ENCODE measurements at regions not wholly inside any gene's neighbourhood (a gene's known extent, or its start where the extent isn't known, plus 50 kb on each side); places are given as distances from the start of the nearest gene placed in this dataset.

DNA sequence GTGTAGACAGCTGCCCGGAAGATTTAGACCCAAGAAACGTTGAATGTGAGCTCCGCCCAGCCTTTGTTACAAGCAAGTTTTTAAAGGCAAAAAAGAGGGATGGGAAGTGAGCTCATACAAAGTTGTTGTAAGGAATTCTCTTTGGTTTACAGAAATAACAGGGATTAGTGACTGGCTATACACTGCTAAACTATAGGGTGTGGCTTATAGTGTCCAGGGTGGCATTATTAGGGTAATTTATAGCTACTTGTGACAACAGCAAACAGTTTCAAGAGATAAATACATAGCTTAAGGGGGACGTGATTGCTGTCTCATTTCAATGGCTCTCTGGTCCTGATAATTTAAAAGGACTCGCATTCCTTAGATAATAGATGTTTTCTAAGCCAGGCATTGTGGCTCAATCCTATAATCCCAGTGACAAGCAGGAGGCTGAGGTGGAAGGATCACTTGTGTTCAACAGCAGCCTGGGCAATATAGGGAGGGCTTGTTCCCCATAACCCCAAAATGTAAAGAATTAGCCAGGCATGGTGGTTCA lies 66.5 kb upstream of the TGIF1 start:
- Mint-ChIP-seq H3K27me3 (ENCODE audit: low read depth in 3 of 3) (peaks cover 0 to 3% (median 2%) of the 10 kb centered on the region in 3 donors), H3K4me3 (no peak overlapping the region), H3K9me3 (no peaks in the 10 kb centered on the region), H3K27ac (no peak overlapping the region), H3K36me3 (no peaks in the 10 kb centered on the region), H3K4me1 (no peaks in the 10 kb centered on the region)
- DNase-seq, result no peak

DNA sequence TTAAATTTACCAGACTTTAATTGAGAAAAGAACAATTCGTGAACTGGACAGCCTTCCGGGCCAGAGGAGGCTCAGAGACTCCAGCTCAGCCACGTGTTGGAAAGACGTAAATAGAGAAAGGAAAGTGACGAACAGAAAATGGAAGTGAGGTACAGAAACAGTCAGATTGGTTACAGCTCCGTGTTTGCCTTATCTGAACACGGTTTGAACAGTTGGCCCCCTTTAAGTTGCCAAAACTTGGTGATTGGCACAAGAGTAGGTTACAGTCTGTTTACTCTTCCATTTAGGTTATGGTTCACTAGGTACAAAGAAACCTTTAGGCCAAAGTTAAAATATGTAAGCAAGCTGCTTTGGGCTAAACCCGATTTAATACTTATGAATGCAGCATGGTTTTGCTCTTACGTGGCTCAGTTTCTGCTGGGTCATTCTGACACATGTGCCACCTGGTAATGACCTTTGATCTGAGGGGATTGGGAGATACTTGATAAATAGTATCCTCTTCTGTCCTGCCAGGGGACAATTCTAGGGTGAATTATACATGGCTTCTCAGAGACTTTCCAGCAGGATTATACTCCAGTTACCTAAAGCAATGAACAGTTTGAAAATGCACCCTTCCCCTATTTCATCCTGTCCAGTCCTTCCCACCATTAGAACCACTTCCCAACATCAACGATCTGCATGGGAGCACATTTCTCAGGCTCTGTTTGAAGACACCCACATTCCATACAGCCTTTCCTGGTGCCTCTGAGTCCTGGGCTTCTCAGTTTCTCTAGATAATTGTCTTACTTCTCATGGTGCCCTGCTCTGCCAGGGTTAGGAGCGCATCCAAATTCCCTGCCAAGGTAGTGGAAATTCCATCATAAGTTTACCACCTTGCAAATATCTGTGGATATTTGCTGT lies 65.1 kb upstream of the TGIF1 start:
- peaks cover 0 to 2% (median 0%) of the 10 kb centered on the region in 3 donors for H3K27me3 Mint-ChIP-seq (ENCODE audit: low read depth in 3 of 3)
- no peaks in the 10 kb centered on the region for H3K36me3 Mint-ChIP-seq
- H3K4me3 Mint-ChIP-seq, result peak overlapping the region in 1 of 5 donors; percentile 22
- H3K4me1 Mint-ChIP-seq, result no peaks in the 10 kb centered on the region
- no peak overlapping the region for H3K27ac Mint-ChIP-seq
- DNase-seq, result no peak
- no peaks in the 10 kb centered on the region for H3K9me3 Mint-ChIP-seq

DNA sequence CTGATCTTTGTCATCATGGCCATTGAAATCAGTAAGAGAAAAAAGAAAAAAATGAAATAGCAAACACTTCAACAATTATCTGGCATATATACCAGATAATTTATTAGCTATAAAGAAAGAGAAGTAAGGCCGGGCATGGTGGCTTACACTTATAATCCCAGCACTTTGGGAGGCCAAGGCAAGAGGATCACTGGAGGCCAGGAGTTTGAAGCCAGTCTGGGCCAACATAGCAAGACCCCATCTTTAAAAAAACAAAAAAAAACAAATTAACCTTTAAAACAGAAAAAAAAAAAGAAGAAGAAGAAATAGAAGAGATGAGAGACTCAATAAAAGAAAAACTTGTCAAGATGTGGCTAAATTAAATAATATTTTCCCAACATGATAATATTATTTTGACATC lies 61.6 kb upstream of the TGIF1 start:
- peaks cover 2 to 6% (median 3%) of the 10 kb centered on the region in 3 donors for H3K27me3 Mint-ChIP-seq (ENCODE audit: low read depth in 3 of 3)
- no peak for DNase-seq
- peaks cover 0 to 7% (median under 1%) of the 10 kb centered on the region in 6 donors for H3K9me3 Mint-ChIP-seq
- no peaks in the 10 kb centered on the region for H3K36me3 Mint-ChIP-seq
- no peaks in the 10 kb centered on the region for H3K4me1 Mint-ChIP-seq
- no peak overlapping the region for H3K27ac Mint-ChIP-seq
- H3K4me3 Mint-ChIP-seq, result no peak overlapping the region

- no peak for DNase-seq
- Mint-ChIP-seq H3K27ac (no peak overlapping the region), H3K9me3 (peaks cover 0 to 7% (median under 1%) of the 10 kb centered on the region in 6 donors), H3K4me1 (no peaks in the 10 kb centered on the region), H3K36me3 (no peaks in the 10 kb centered on the region), H3K4me3 (no peak overlapping the region), H3K27me3 (ENCODE audit: low read depth in 3 of 3) (peaks cover 2 to 4% (median 3%) of the 10 kb centered on the region in 3 donors)
Measured at GRCh38 chr18:3388980-3389379, 61.0 kb upstream of the TGIF1 start.

GRCh38 chr18:3389977-3390376 lies 60.0 kb upstream of the TGIF1 start:
- Mint-ChIP-seq H3K4me1 (no peaks in the 10 kb centered on the region), H3K27me3 (ENCODE audit: low read depth in 3 of 3) (peaks cover 2 to 8% (median 3%) of the 10 kb centered on the region in 3 donors), H3K27ac (no peak overlapping the region), H3K4me3 (no peak overlapping the region), H3K36me3 (no peaks in the 10 kb centered on the region), H3K9me3 (peaks cover 0 to 7% (median under 1%) of the 10 kb centered on the region in 6 donors)
- no peak for DNase-seq

DNA sequence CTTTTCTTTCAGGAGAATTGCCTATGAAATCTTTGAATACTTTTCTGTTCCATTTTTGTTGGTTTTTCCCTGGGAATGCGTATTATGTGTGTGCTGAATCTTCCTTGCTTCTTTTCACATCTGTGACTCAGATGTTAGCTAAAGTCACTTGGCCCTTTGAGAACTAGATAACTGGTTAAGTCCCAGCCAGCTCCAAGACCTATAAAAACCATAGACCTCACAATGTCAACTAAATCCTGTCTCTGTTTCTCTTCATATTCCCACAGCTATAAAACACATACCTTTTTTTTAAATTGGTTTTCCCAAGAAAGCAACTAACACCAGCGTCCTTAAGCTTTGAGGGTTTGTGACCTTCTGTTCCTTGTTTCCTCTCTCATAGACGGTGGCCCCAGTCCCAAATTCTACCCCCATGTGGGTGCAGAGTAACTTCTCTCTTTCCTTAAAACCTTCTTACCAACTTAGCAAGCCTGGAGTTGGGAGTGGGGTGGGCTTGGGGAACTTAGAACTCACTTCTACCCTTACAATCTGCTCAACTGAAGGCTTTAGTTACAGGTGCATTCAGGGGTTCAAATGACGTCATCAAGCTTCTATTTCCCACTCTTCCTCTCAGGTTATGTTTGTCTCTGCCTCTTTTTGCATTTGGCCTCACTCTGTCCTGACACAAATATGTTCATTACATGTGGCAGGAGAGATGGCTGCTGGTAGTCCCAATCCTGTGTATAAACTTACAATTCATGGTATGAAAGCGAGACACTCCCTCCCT lies 58.1 kb upstream of the TGIF1 start:
- H3K27ac Mint-ChIP-seq, result no peak overlapping the region
- H3K27me3 Mint-ChIP-seq (ENCODE audit: low read depth in 3 of 3), result peaks cover 3 to 9% (median 4%) of the 10 kb centered on the region in 3 donors
- DNase-seq, result no peak
- peaks cover 0 to 7% (median under 1%) of the 10 kb centered on the region in 6 donors for H3K9me3 Mint-ChIP-seq
- H3K4me3 Mint-ChIP-seq, result no peak overlapping the region
- no peaks in the 10 kb centered on the region for H3K36me3 Mint-ChIP-seq
- no peaks in the 10 kb centered on the region for H3K4me1 Mint-ChIP-seq

- H3K4me3 Mint-ChIP-seq, result no peak overlapping the region
- H3K9me3 Mint-ChIP-seq, result peaks cover 0 to 7% (median under 1%) of the 10 kb centered on the region in 6 donors
- H3K27me3 Mint-ChIP-seq (ENCODE audit: low read depth in 3 of 3), result peaks cover 3 to 9% (median 4%) of the 10 kb centered on the region in 3 donors
- H3K36me3 Mint-ChIP-seq, result no peaks in the 10 kb centered on the region
- H3K27ac Mint-ChIP-seq, result no peak overlapping the region
- no peaks in the 10 kb centered on the region for H3K4me1 Mint-ChIP-seq
- DNase-seq, result no peak
Measured at GRCh38 chr18:3392467-3392855, 57.5 kb upstream of the TGIF1 start.

DNA sequence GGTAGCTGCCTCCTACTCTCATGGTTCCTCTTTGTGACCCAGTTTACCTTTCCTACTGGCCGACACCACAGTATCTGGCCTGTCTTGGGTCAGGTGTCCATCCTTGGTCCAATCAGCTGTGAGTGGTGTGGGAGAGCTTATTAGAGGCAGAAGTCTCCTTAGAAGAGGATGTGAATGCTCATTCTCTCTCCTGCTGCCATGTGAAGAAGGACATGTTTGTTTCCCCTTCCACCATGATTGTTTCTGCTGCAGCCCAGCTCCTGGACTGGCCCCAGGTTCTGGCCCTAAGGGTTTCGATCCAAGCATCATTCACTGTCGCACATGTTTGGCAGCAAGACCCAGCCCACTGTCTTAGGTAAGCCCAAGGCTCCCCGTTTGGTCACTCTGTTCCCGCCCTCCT lies 55.3 kb upstream of the TGIF1 start:
- Mint-ChIP-seq H3K27ac (peak overlapping the region in 1 of 6 donors; percentile 8), H3K36me3 (no peaks in the 10 kb centered on the region), H3K4me1 (no peaks in the 10 kb centered on the region), H3K27me3 (ENCODE audit: low read depth in 3 of 3) (peaks cover 3 to 9% (median 4%) of the 10 kb centered on the region in 3 donors), H3K4me3 (no peak overlapping the region), H3K9me3 (peaks cover 0 to 7% (median under 1%) of the 10 kb centered on the region in 6 donors)
- DNase-seq, result no peak

DNA sequence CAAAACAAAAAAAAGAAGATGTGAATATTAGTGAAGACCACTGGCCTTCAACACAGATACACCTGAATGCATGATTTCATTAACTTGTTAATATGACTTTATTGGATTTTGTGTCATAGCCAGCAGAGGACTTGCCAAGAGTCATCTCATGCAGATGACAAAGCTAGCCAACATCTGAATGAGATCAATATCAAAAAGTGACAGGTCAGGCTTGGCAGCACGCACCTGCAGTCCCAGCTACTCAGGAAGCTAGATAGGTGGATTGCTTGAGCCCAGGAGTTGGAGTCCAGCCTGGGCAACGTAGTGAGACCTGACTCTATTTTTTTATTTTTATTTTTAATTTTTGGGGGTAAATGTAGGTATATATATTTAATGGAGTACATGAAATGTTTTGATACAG lies 54.5 kb upstream of the TGIF1 start:
- peaks cover 0 to 4% (median 2%) of the 10 kb centered on the region in 6 donors for H3K9me3 Mint-ChIP-seq
- no peaks in the 10 kb centered on the region for H3K4me1 Mint-ChIP-seq
- peak overlapping the region in 1 of 6 donors; percentile 43 for H3K27ac Mint-ChIP-seq
- no peaks in the 10 kb centered on the region for H3K36me3 Mint-ChIP-seq
- no peak overlapping the region for H3K4me3 Mint-ChIP-seq
- H3K27me3 Mint-ChIP-seq (ENCODE audit: low read depth in 3 of 3), result peaks cover 1 to 9% (median 4%) of the 10 kb centered on the region in 3 donors
- DNase-seq, result no peak

DNA sequence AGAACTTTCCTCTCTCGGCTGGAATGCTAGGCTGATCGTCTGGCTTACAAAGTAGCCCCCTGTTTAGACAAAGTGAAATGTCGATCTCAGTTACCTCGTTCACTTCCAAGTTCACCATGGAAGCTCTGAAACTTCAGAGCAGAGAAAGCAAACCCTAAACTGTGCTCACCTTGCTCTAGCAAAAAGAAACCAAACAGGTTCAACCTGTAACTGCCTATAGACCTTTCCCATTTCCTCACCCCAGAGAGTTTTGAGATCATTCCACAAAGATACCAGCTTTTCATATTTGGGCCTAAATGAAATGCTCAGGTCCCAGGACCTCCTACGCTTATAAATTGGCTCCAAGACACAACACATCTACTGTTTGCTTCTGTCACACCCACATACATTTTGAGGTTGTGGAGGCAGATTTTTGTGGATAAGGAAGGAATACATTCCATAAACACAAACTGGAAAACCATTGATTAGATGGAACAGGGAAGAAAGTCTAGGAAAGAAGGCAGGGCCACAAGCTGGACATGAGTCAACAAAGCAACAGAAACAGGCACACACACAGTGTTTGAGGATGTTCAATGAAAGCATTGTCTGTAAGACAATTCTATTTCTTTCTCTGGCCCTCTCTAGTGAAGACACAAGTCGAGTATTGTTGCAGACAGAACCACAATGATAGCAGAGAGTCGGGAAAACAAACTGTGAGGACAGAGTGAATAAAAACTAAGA lies 52.8 kb upstream of the TGIF1 start:
- Mint-ChIP-seq H3K4me3 (no peak overlapping the region), H3K9me3 (peaks cover 0 to 3% (median 0%) of the 10 kb centered on the region in 6 donors), H3K36me3 (no peaks in the 10 kb centered on the region), H3K4me1 (no peaks in the 10 kb centered on the region), H3K27ac (no peak overlapping the region), H3K27me3 (ENCODE audit: low read depth in 3 of 3) (peaks cover 1 to 6% (median 5%) of the 10 kb centered on the region in 3 donors)
- DNase-seq, result no peak

DNA sequence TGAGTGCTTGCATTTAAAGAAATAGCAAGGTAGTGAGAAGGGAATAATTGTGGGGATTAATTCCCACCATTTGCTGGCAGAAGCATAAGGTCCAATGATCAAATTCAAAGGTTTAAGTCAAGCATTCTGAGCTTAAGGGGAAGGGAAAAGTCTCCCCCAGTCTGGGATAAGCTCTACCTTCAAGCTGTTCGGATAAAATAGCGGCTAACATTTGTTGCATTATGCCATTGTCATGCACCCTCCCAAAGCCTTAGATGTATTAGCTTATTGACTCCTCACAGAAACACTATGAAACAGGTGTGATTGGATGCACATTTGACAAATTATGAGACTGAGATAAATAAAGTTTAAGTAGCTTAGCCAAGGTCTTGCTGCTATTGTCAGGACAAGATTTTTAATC lies 52.2 kb upstream of the TGIF1 start:
- H3K27ac Mint-ChIP-seq, result no peak overlapping the region

More for the DNA sequence above, 52.2 kb upstream of the TGIF1 start:
- no peaks in the 10 kb centered on the region for H3K4me1 Mint-ChIP-seq
- H3K4me3 Mint-ChIP-seq, result no peak overlapping the region
- H3K27me3 Mint-ChIP-seq (ENCODE audit: low read depth in 3 of 3), result peaks cover 1 to 5% (median 4%) of the 10 kb centered on the region in 3 donors
- H3K36me3 Mint-ChIP-seq, result no peaks in the 10 kb centered on the region
- no peak for DNase-seq
- H3K9me3 Mint-ChIP-seq, result peaks cover 0 to 3% (median 0%) of the 10 kb centered on the region in 6 donors
